ENCODE measurements at regions not wholly inside any gene's neighbourhood (a gene's known extent, or its start where the extent isn't known, plus 50 kb on each side); places are given as distances from the start of the nearest gene placed in this dataset.

GRCh38 chr4:167645358-167645757 is 411.1 kb upstream of the SPOCK3 start:
- Mint-ChIP-seq H3K27me3 (no peaks in the 10 kb centered on the region), H3K36me3 (no peaks in the 10 kb centered on the region), H3K4me3 (no peak overlapping the region), H3K27ac (no peak overlapping the region), H3K4me1 (no peaks in the 10 kb centered on the region), H3K9me3 (peaks cover 0 to 2% of the 10 kb centered on the region in 2 donors)
- DNase-seq (no peak), ATAC-seq (replicated peaks) (no peak)

- peak in 1 of 2 donors; percentile 23 for ATAC-seq (replicated peaks)
- H3K4me1 Mint-ChIP-seq: no peaks in the 10 kb centered on the region
- H3K27ac Mint-ChIP-seq: no peak overlapping the region
- peaks cover 3 to 4% of the 10 kb centered on the region in 2 donors for H3K9me3 Mint-ChIP-seq
- H3K27me3 Mint-ChIP-seq: no peaks in the 10 kb centered on the region
- H3K36me3 Mint-ChIP-seq: no peaks in the 10 kb centered on the region
- DNase-seq: no peak
- no peak overlapping the region for H3K4me3 Mint-ChIP-seq
Observed at GRCh38 chr4:167652267-167652666, 418.0 kb upstream of the SPOCK3 start.

GRCh38 chr4:167688660-167689142 is 403.6 kb upstream of the ANXA10 start:
- H3K9me3 Mint-ChIP-seq: peaks cover 3 to 4% of the 10 kb centered on the region in 2 donors
- no peak overlapping the region for H3K27ac Mint-ChIP-seq
- H3K27me3 Mint-ChIP-seq: no peaks in the 10 kb centered on the region
- DNase-seq (no peak), ATAC-seq (replicated peaks) (no peak)
- no peaks in the 10 kb centered on the region for H3K4me1 Mint-ChIP-seq
- H3K36me3 Mint-ChIP-seq: no peaks in the 10 kb centered on the region
- no peak overlapping the region for H3K4me3 Mint-ChIP-seq

GRCh38 chr4:167702391-167702790 is 389.9 kb upstream of the ANXA10 start:
- no peaks in the 10 kb centered on the region for H3K36me3 Mint-ChIP-seq
- H3K4me1 Mint-ChIP-seq: no peaks in the 10 kb centered on the region
- no peaks in the 10 kb centered on the region for H3K27me3 Mint-ChIP-seq
- H3K9me3 Mint-ChIP-seq: no peaks in the 10 kb centered on the region
- ATAC-seq (replicated peaks) (no peak), DNase-seq (no peak)
- H3K4me3 Mint-ChIP-seq: no peak overlapping the region
- H3K27ac Mint-ChIP-seq: no peak overlapping the region

GRCh38 chr4:167711517-167711916 is 380.8 kb upstream of the ANXA10 start:
- Mint-ChIP-seq H3K36me3 (no peaks in the 10 kb centered on the region), H3K27me3 (no peaks in the 10 kb centered on the region), H3K27ac (no peak overlapping the region), H3K9me3 (no peaks in the 10 kb centered on the region), H3K4me3 (no peak overlapping the region), H3K4me1 (no peaks in the 10 kb centered on the region)
- ATAC-seq (replicated peaks) (no peak), DNase-seq (no peak)

GRCh38 chr4:167713756-167714155 is 378.6 kb upstream of the ANXA10 start:
- H3K4me1 Mint-ChIP-seq: no peaks in the 10 kb centered on the region
- no peak for DNase-seq
- no peak overlapping the region for H3K4me3 Mint-ChIP-seq
- no peaks in the 10 kb centered on the region for H3K27me3 Mint-ChIP-seq
- H3K36me3 Mint-ChIP-seq: no peaks in the 10 kb centered on the region
- no peak for ATAC-seq (replicated peaks)
- no peak overlapping the region for H3K27ac Mint-ChIP-seq
- H3K9me3 Mint-ChIP-seq: no peaks in the 10 kb centered on the region

- Mint-ChIP-seq H3K9me3 (no peaks in the 10 kb centered on the region), H3K36me3 (no peaks in the 10 kb centered on the region)
- DNase-seq: no peak
Observed at GRCh38 chr4:167715176-167715575, 377.2 kb upstream of the ANXA10 start.

GRCh38 chr4:167717495-167717894 is 374.8 kb upstream of the ANXA10 start:
- DNase-seq (no peak), ATAC-seq (replicated peaks) (no peak)
- Mint-ChIP-seq H3K27ac (no peak overlapping the region), H3K4me3 (no peak overlapping the region), H3K27me3 (no peaks in the 10 kb centered on the region), H3K36me3 (no peaks in the 10 kb centered on the region), H3K4me1 (no peaks in the 10 kb centered on the region), H3K9me3 (no peaks in the 10 kb centered on the region)

More at GRCh38 chr4:167715176-167715575, 377.2 kb upstream of the ANXA10 start:
- Mint-ChIP-seq H3K4me1 (no peaks in the 10 kb centered on the region), H3K27me3 (no peaks in the 10 kb centered on the region), H3K27ac (no peak overlapping the region), H3K4me3 (no peak overlapping the region)
- no peak for ATAC-seq (replicated peaks)

- DNase-seq: no peak
- Mint-ChIP-seq H3K27ac (no peak overlapping the region), H3K4me3 (no peak overlapping the region), H3K9me3 (no peaks in the 10 kb centered on the region), H3K27me3 (no peaks in the 10 kb centered on the region), H3K36me3 (no peaks in the 10 kb centered on the region), H3K4me1 (no peaks in the 10 kb centered on the region)
- no peak for ATAC-seq (replicated peaks)
Observed at GRCh38 chr4:167721617-167722486, 370.5 kb upstream of the ANXA10 start.

- no peaks in the 10 kb centered on the region for H3K36me3 Mint-ChIP-seq
- no peaks in the 10 kb centered on the region for H3K4me1 Mint-ChIP-seq
- no peaks in the 10 kb centered on the region for H3K9me3 Mint-ChIP-seq
- ATAC-seq (replicated peaks): no peak
- no peak overlapping the region for H3K27ac Mint-ChIP-seq
- no peak for DNase-seq
- no peaks in the 10 kb centered on the region for H3K27me3 Mint-ChIP-seq
- H3K4me3 Mint-ChIP-seq: no peak overlapping the region
Observed at GRCh38 chr4:167722487-167722808, 369.9 kb upstream of the ANXA10 start.

- Mint-ChIP-seq H3K27ac (no peak overlapping the region), H3K9me3 (peaks cover 6 to 7% of the 10 kb centered on the region in 2 donors), H3K4me3 (no peak overlapping the region), H3K36me3 (no peaks in the 10 kb centered on the region), H3K27me3 (no peaks in the 10 kb centered on the region), H3K4me1 (no peaks in the 10 kb centered on the region)
- no peak for DNase-seq
- ATAC-seq (replicated peaks): no peak
Observed at GRCh38 chr4:167724941-167725340, 367.4 kb upstream of the ANXA10 start.

- H3K36me3 Mint-ChIP-seq: peaks cover 4 to 5% of the 10 kb centered on the region in 2 donors
- no peak overlapping the region for H3K4me3 Mint-ChIP-seq
- no peaks in the 10 kb centered on the region for H3K27me3 Mint-ChIP-seq
- no peak overlapping the region for H3K27ac Mint-ChIP-seq
- no peak for DNase-seq
- ATAC-seq (replicated peaks): no peak
- H3K9me3 Mint-ChIP-seq: peaks cover 14 to 19% of the 10 kb centered on the region in 2 donors
- H3K4me1 Mint-ChIP-seq: no peaks in the 10 kb centered on the region
Observed at GRCh38 chr4:167730769-167731168, 361.6 kb upstream of the ANXA10 start.

GRCh38 chr4:167745024-167745687 is 347.2 kb upstream of the ANXA10 start:
- no peaks in the 10 kb centered on the region for H3K27me3 Mint-ChIP-seq
- no peak overlapping the region for H3K27ac Mint-ChIP-seq
- H3K9me3 Mint-ChIP-seq: no peaks in the 10 kb centered on the region
- ATAC-seq (replicated peaks): no peak
- H3K4me3 Mint-ChIP-seq: no peak overlapping the region
- DNase-seq: no peak
- no peaks in the 10 kb centered on the region for H3K36me3 Mint-ChIP-seq
- H3K4me1 Mint-ChIP-seq: no peaks in the 10 kb centered on the region

GRCh38 chr4:167767281-167767680 is 325.1 kb upstream of the ANXA10 start:
- H3K27ac Mint-ChIP-seq: no peak overlapping the region
- H3K4me3 Mint-ChIP-seq: no peak overlapping the region
- no peaks in the 10 kb centered on the region for H3K4me1 Mint-ChIP-seq
- H3K27me3 Mint-ChIP-seq: no peaks in the 10 kb centered on the region
- DNase-seq (no peak), ATAC-seq (replicated peaks) (no peak)
- H3K36me3 Mint-ChIP-seq: no peaks in the 10 kb centered on the region
- peaks cover 7 to 10% of the 10 kb centered on the region in 2 donors for H3K9me3 Mint-ChIP-seq

- H3K4me1 Mint-ChIP-seq: no peaks in the 10 kb centered on the region
- no peak for DNase-seq
- ATAC-seq (replicated peaks): no peak
- no peaks in the 10 kb centered on the region for H3K27me3 Mint-ChIP-seq
- H3K9me3 Mint-ChIP-seq: peaks cover 8 to 9% of the 10 kb centered on the region in 2 donors
- no peak overlapping the region for H3K27ac Mint-ChIP-seq
- H3K36me3 Mint-ChIP-seq: no peaks in the 10 kb centered on the region
- no peak overlapping the region for H3K4me3 Mint-ChIP-seq
Observed at GRCh38 chr4:167774646-167775045, 317.7 kb upstream of the ANXA10 start.

Measured in stimulated activated naive B cell treated with anti-CD40 and anti-IgM and Interleukin-4, amounts not matched to agents 10 μg/mL and 1 μg/mL and 100 μg/mL, for 72 hours (primary cell).